SK-N-SH (cell line): ENCODE measurements at regions not wholly inside any gene's neighbourhood (a gene's known extent, or its start where the extent isn't known, plus 50 kb on each side); places are given as distances from the start of the nearest gene placed in this dataset.

Source experiments
- CTCF ChIA-PET: fragments of 300-600, 350-600 bp; formaldehyde crosslinking; extraction: SDS; loops from one replicate; lab custom pipeline; 2021; lab: Yijun Ruan, JAX
- POLR2A ChIA-PET: fragments of 350-600 bp; sonication (Branson Sonifier 250); formaldehyde crosslinking; extraction: SDS; loops from one replicate; lab custom pipeline; 2020; ENCODE audit warnings: antibody characterized with exemption, inconsistent platforms; lab: Yijun Ruan, JAX
- DNase-seq: peaks from one replicate; pipeline ENCODE4 v3.0.0; 2012
- H2AFZ ChIP-seq: fragments of 200-600 bp; sonication (generic); 2 replicates; pipeline ENCODE4 v1.8.1; 2016; ENCODE audit warnings: antibody characterized with exemption, mild to moderate bottlenecking, low read depth
- H3F3A ChIP-seq: fragments of 200-600 bp; sonication (generic); replicated peaks from 2 replicates; pipeline ENCODE3; 2016; ENCODE audit warnings: antibody characterized with exemption, mild to moderate bottlenecking; ENCODE audit not compliant: insufficient read depth
- H3K27ac ChIP-seq, 2 experiments: fragments of 200-500 bp in 1 of 2; fragments of 200-600 bp in 1 of 2; sonication (Bioruptor generic) in 1 of 2; sonication (generic), shearing (Covaris generic) in 1 of 2; 2 replicates each; pipeline versions ENCODE4 v1.5.1 to v1.6.1; 2014 to 2016; ENCODE audit warnings: low read depth in 2 of 2, inconsistent platforms in 1 of 2, low read length in 1 of 2, mild to moderate bottlenecking in 1 of 2, mixed read lengths in 1 of 2
- H3K27me3 ChIP-seq: fragments of 200-600 bp; sonication (generic), shearing (Covaris generic); 2 replicates; pipeline ENCODE4 v1.6.1; 2016; ENCODE audit warnings: mixed run types; ENCODE audit not compliant: insufficient read depth
- H3K36me3 ChIP-seq, 2 experiments: fragments of 200-500 bp in 1 of 2; fragments of 200-600 bp in 1 of 2; sonication (Bioruptor generic) in 1 of 2; sonication (generic) in 1 of 2; replicated peaks in 1 of 2; 2 replicates each; pipeline versions ENCODE3 to v1.5.1; 2014 to 2016; ENCODE audit warnings: low read length in 1 of 2, mild to moderate bottlenecking in 1 of 2; ENCODE audit not compliant: insufficient read depth in 2 of 2, control insufficient read depth in 1 of 2
- H3K4me1 ChIP-seq, 2 experiments: fragments of 200-500 bp in 1 of 2; fragments of 200-600 bp in 1 of 2; sonication (Bioruptor generic) in 1 of 2; sonication (generic), shearing (Covaris generic) in 1 of 2; 2 replicates each; pipeline versions ENCODE4 v1.5.1 to v1.6.1; 2014 to 2016; ENCODE audit warnings: low read depth in 1 of 2, low read length in 1 of 2, mixed run types in 1 of 2; ENCODE audit not compliant: insufficient read depth in 2 of 2, control insufficient read depth in 1 of 2
- H3K4me2 ChIP-seq: fragments of 200-600 bp; sonication (generic), shearing (Covaris generic); 2 replicates; pipeline ENCODE4 v1.6.1; 2017; ENCODE audit warnings: mixed run types
- H3K4me3 ChIP-seq, 2 experiments: fragments of 200-500 bp in 1 of 2; fragments of 200-600 bp in 1 of 2; sonication (Bioruptor generic) in 1 of 2; sonication (generic), shearing (Covaris generic) in 1 of 2; 2 replicates each; pipeline versions ENCODE4 v1.5.1 to v1.8.1; 2014 to 2016; ENCODE audit warnings: low read depth in 2 of 2, inconsistent platforms in 1 of 2, low read length in 1 of 2, mild to moderate bottlenecking in 1 of 2, mixed read lengths in 1 of 2, moderate library complexity in 1 of 2
- H3K79me2 ChIP-seq: fragments of 200-600 bp; sonication (generic); 2 replicates; pipeline ENCODE4 v1.8.1; 2017; ENCODE audit warnings: mild to moderate bottlenecking; ENCODE audit not compliant: insufficient read depth
- H3K9ac ChIP-seq: fragments of 200-600 bp; sonication (generic); 2 replicates; pipeline ENCODE4 v1.6.1; 2017; ENCODE audit warnings: mixed run types
- H3K9me2 ChIP-seq: fragments of 200-600 bp; sonication (generic); 2 replicates; pipeline ENCODE4 v1.6.1; 2017; ENCODE audit warnings: mixed run types
- H3K9me3 ChIP-seq: fragments of 200-600 bp; sonication (generic); 2 replicates; pipeline ENCODE4 v1.6.1; 2017; ENCODE audit warnings: mixed run types, mild to moderate bottlenecking, moderate library complexity
- H4K20me1 ChIP-seq: fragments of 200-600 bp; sonication (generic); 2 replicates; pipeline ENCODE4 v1.6.1; 2017; ENCODE audit warnings: mild to moderate bottlenecking, mixed run types; ENCODE audit not compliant: insufficient read depth
- EP300 ChIP-seq, 2 experiments: IDR thresholded peaks; 2 replicates each; pipeline versions ENCODE4 v1.4.0 to v1.6.1; 2012; ENCODE audit warnings: borderline replicate concordance in 1 of 2, low read depth in 1 of 2, low read length in 1 of 2
- EZH2phosphoT487 ChIP-seq: fragments of 200-600 bp; sonication (generic); IDR thresholded peaks from 2 replicates; pipeline ENCODE4 v1.6.1; 2017; ENCODE audit warnings: low read depth, mixed run types, mild to moderate bottlenecking, antibody characterized with exemption, moderate library complexity, borderline replicate concordance
- FOSL2 ChIP-seq: IDR thresholded peaks from 2 replicates; pipeline ENCODE4 v1.4.0; 2012; ENCODE audit warnings: low read depth, mild to moderate bottlenecking, moderate library complexity, borderline replicate concordance
- FOXJ3 ChIP-seq: sonication (generic); formaldehyde crosslinking; IDR thresholded peaks from 2 replicates; pipeline ENCODE4 v1.5.1; 2020; ENCODE audit warnings: mild to moderate bottlenecking, missing genetic modification reagents
- FOXM1 ChIP-seq: IDR thresholded peaks from 2 replicates; pipeline ENCODE4 v1.4.0; 2012; ENCODE audit warnings: low read depth, mild to moderate bottlenecking
- IRF3 ChIP-seq: fragments of 150-350 bp; IDR thresholded peaks from 2 replicates; pipeline ENCODE4 v1.6.1; 2016; ENCODE audit warnings: mild to moderate bottlenecking, low read depth, low read length
- JUND ChIP-seq: IDR thresholded peaks from 2 replicates; pipeline ENCODE4 v1.4.0; 2012
- MEF2A ChIP-seq: IDR thresholded peaks from 2 replicates; pipeline ENCODE4 v1.4.0; 2012; ENCODE audit warnings: low read depth, borderline replicate concordance
- MXI1 ChIP-seq: IDR thresholded peaks from 2 replicates; pipeline ENCODE4 v1.6.1; 2012; ENCODE audit warnings: mild to moderate bottlenecking, low read depth, low read length, improper control_type of control experiment
- NFIC ChIP-seq: IDR thresholded peaks from 2 replicates; pipeline ENCODE4 v1.4.0; 2012; ENCODE audit warnings: borderline replicate concordance
- NRF1 ChIP-seq: IDR thresholded peaks from 2 replicates; pipeline ENCODE4 v1.6.1; 2012; ENCODE audit warnings: low read depth, mild to moderate bottlenecking, low read length
- PBX3 ChIP-seq: IDR thresholded peaks from 2 replicates; pipeline ENCODE4; 2012
- POLR2AphosphoS5 ChIP-seq: IDR thresholded peaks from 2 replicates; pipeline ENCODE4 v1.6.1; 2012; ENCODE audit warnings: low read depth, low read length
- RCOR1 ChIP-seq: fragments of 150-350 bp; IDR thresholded peaks from 2 replicates; pipeline ENCODE4 v1.6.1; 2017; ENCODE audit warnings: antibody characterized with exemption, low read length
- RFX5 ChIP-seq: IDR thresholded peaks from 2 replicates; pipeline ENCODE4 v1.6.1; 2012; ENCODE audit warnings: mild to moderate bottlenecking, improper control_type of control experiment, low read length
- RXRA ChIP-seq: IDR thresholded peaks from 2 replicates; pipeline ENCODE4 v1.4.0; 2012; ENCODE audit warnings: low read depth, mild to moderate bottlenecking, borderline replicate concordance
- SIN3A ChIP-seq: IDR thresholded peaks from 2 replicates; pipeline ENCODE4 v1.6.1; 2012; ENCODE audit warnings: low read depth, mild to moderate bottlenecking, low read length, moderate library complexity, borderline replicate concordance
- SMC3 ChIP-seq: IDR thresholded peaks from 2 replicates; pipeline ENCODE4 v1.6.1; 2012; ENCODE audit warnings: low read depth, low read length, improper control_type of control experiment
- TAF1 ChIP-seq: IDR thresholded peaks from 2 replicates; pipeline ENCODE4 v1.6.1; 2012; ENCODE audit warnings: low read depth, mild to moderate bottlenecking, low read length, moderate library complexity, borderline replicate concordance
- USF2 ChIP-seq: fragments of 150-350 bp; IDR thresholded peaks from 2 replicates; pipeline ENCODE4 v1.6.1; 2017; ENCODE audit warnings: antibody characterized with exemption, low read length, low read depth, borderline replicate concordance
- ZBTB33 ChIP-seq: IDR thresholded peaks from 2 replicates; pipeline ENCODE4 v1.4.0; 2012; ENCODE audit warnings: low read depth, borderline replicate concordance
- WGBS: methylation state at CpG from one replicate; pipeline ENCODE4 v1.1.6; 2017; ENCODE audit warnings: low lambda C conversion rate; 5-methylcytosine and 5-hydroxymethylcytosine counted together

GRCh38 chr10:33869481-33869880 lies 535.0 kb upstream of the NRP1 start:
- H3K9me2 ChIP-seq = no peaks in the 10 kb centered on the region
- ChIA-PET POLR2A (no interaction called here), CTCF (interaction anchor here (1.2 to 1.5 kb wide), 2 partner anchors 314 to 534 kb away, joined by 3 to 4 read pairs; no protein-coding TSS in a partner anchor)
- H3K9ac ChIP-seq = no peak overlapping the region
- no peaks in the 10 kb centered on the region for H3K79me2 ChIP-seq
- H3K4me2 ChIP-seq = no peak overlapping the region
- H2AFZ ChIP-seq = no peak overlapping the region
- no peaks in the 10 kb centered on the region for H3K36me3 ChIP-seq
- no peaks in the 10 kb centered on the region for H4K20me1 ChIP-seq
- no peaks in the 10 kb centered on the region for H3F3A ChIP-seq
- no peaks in the 10 kb centered on the region; the same call in 1 of the 2 replicates for H3K27me3 ChIP-seq
- no peak overlapping the region for H3K4me3 ChIP-seq
- TF ChIP-seq TAF1 = no peak
- no peak for TF ChIP-seq RXRA
- no peak for TF ChIP-seq RFX5
- no peak for TF ChIP-seq NFIC
- TF ChIP-seq FOSL2 = no peak
- TF ChIP-seq SIN3A = no peak
- TF ChIP-seq ZBTB33 = no peak
- TF ChIP-seq IRF3 = no peak
- TF ChIP-seq FOXJ3 (CRISPR knock-in tag) = no peak
- 65% methylated on average over 2 of the region's 2 CpGs for WGBS
- no peaks in the 10 kb centered on the region for H3K9me3 ChIP-seq
- no peak overlapping the region for H3K27ac ChIP-seq
- no peak for DNase-seq
- peaks cover 0 to 5% of the 10 kb centered on the region in 2 experiments; a peak in 2 of 4 replicates for H3K4me1 ChIP-seq

- Histone ChIP-seq H3K79me2 (no peaks in the 10 kb centered on the region), H3K27ac (no peak overlapping the region), H2AFZ (no peak overlapping the region), H3K36me3 (no peaks in the 10 kb centered on the region), H4K20me1 (no peaks in the 10 kb centered on the region), H3F3A (no peaks in the 10 kb centered on the region), H3K4me3 (no peak overlapping the region), H3K4me1 (peaks cover 0 to 5% of the 10 kb centered on the region in 2 experiments; a peak in 2 of 4 replicates), H3K9me3 (no peaks in the 10 kb centered on the region), H3K27me3 (no peaks in the 10 kb centered on the region; the same call in 1 of the 2 replicates), H3K4me2 (no peak overlapping the region), H3K9ac (no peak overlapping the region), H3K9me2 (no peaks in the 10 kb centered on the region)
- WGBS = 30% methylated on average over 3 of the region's 3 CpGs
- CTCF ChIA-PET = interaction anchor here (1.2 to 1.5 kb wide), 2 partner anchors 314 to 533 kb away, joined by 3 to 4 read pairs; no protein-coding TSS in a partner anchor
- POLR2A ChIA-PET = no interaction called here
- peak; percentile 55 for DNase-seq
- TF ChIP-seq MEF2A (no peak), FOXM1 (no peak), JUND (no peak), ZBTB33 (no peak), FOXJ3 (CRISPR knock-in tag) (no peak), MXI1 (peak; percentile 59; the same call in 1 of the 2 replicates), PBX3 (no peak), TAF1 (no peak), SMC3 (no peak), NRF1 (no peak), EZH2phosphoT487 (no peak), EP300 (IDR thresholded peaks at IDR 0.05; ENCODE audit: borderline replicate concordance in 1 of 2, low read depth in 1 of 2, low read length in 1 of 2) (peak in 1 of 2 experiments; percentile 68; a peak in 2 of 4 replicates), RCOR1 (peak; percentile 33; the same call in 1 of the 2 replicates), USF2 (no peak), POLR2AphosphoS5 (no peak)
Measured at GRCh38 chr10:33869028-33869427, 534.6 kb upstream of the NRP1 start.
